ENCODE measurements at regions not wholly inside any gene's neighbourhood (a gene's known extent, or its start where the extent isn't known, plus 50 kb on each side); places are given as distances from the start of the nearest gene placed in this dataset.

- no peaks in the 10 kb centered on the region for H3K36me3 ChIP-seq (ENCODE audit: control insufficient read depth in 4 of 4, insufficient read depth in 4 of 4, low read length in 3 of 4)
- POLR2A ChIA-PET, result no interaction called here
- no CpG with 5 or more reads among the region's 1 CpG for WGBS (ENCODE audit: insufficient coverage)
- H3K4me1 ChIP-seq (ENCODE audit: control extremely low read depth in 1 of 4, control insufficient read depth in 4 of 4, insufficient read depth in 4 of 4, low read length in 3 of 4), result peaks cover 0 to 3% (median 0%) of the 10 kb centered on the region in 4 experiments
- no peak for DNase-seq
- no peak overlapping the region for H3K4me3 ChIP-seq (ENCODE audit: control insufficient read depth in 1 of 7, extremely low read depth in 1 of 7, insufficient read depth in 4 of 7, low read depth in 2 of 7, low read length in 6 of 7)
- CTCF ChIA-PET, result no interaction called here
- H3K27ac ChIP-seq (ENCODE audit: insufficient read depth in 1 of 2, low read depth in 1 of 2, low read length in 2 of 2, poor library complexity in 1 of 2, severe bottlenecking in 2 of 2), result no peak overlapping the region
- peaks cover 0 to 3% (median 0%) of the 10 kb centered on the region in 5 experiments for H3K27me3 ChIP-seq (replicated peaks in 2 of 5; ENCODE audit: control insufficient read depth in 4 of 5, insufficient read depth in 5 of 5, low read length in 4 of 5)
- H3K9me3 ChIP-seq (ENCODE audit: control extremely low read depth in 1 of 5, control insufficient read depth in 4 of 5, insufficient read depth in 2 of 5, low read depth in 1 of 5, low read length in 4 of 5), result no peaks in the 10 kb centered on the region
These were observed 212.9 kb upstream of the FAR2 start for GRCh38 chr12:28936221-28936620.

GRCh38 chr12:28936711-28937110 lies 212.4 kb upstream of the FAR2 start:
- Histone ChIP-seq H3K4me3 (ENCODE audit: control insufficient read depth in 1 of 7, extremely low read depth in 1 of 7, insufficient read depth in 4 of 7, low read depth in 2 of 7, low read length in 6 of 7) (no peak overlapping the region), H3K27me3 (replicated peaks in 2 of 5; ENCODE audit: control insufficient read depth in 4 of 5, insufficient read depth in 5 of 5, low read length in 4 of 5) (peaks cover 0 to 3% (median 0%) of the 10 kb centered on the region in 5 experiments), H3K36me3 (ENCODE audit: control insufficient read depth in 4 of 4, insufficient read depth in 4 of 4, low read length in 3 of 4) (no peaks in the 10 kb centered on the region), H3K4me1 (ENCODE audit: control extremely low read depth in 1 of 4, control insufficient read depth in 4 of 4, insufficient read depth in 4 of 4, low read length in 3 of 4) (peaks cover 0 to 3% (median 0%) of the 10 kb centered on the region in 4 experiments), H3K9me3 (ENCODE audit: control extremely low read depth in 1 of 5, control insufficient read depth in 4 of 5, insufficient read depth in 2 of 5, low read depth in 1 of 5, low read length in 4 of 5) (no peaks in the 10 kb centered on the region), H3K27ac (ENCODE audit: insufficient read depth in 1 of 2, low read depth in 1 of 2, low read length in 2 of 2, poor library complexity in 1 of 2, severe bottlenecking in 2 of 2) (no peak overlapping the region)
- 75% methylated on average over 2 of the region's 3 CpGs for WGBS (ENCODE audit: insufficient coverage)
- ChIA-PET CTCF (no interaction called here), POLR2A (no interaction called here)
- DNase-seq, result no peak

GRCh38 chr12:28937196-28937595 lies 211.9 kb upstream of the FAR2 start:
- POLR2A ChIA-PET, result no interaction called here

GRCh38 chr12:28938056-28938455 lies 211.0 kb upstream of the FAR2 start:
- ChIA-PET CTCF (no interaction called here), POLR2A (no interaction called here)
- H3K4me3 ChIP-seq (ENCODE audit: control insufficient read depth in 1 of 7, extremely low read depth in 1 of 7, insufficient read depth in 4 of 7, low read depth in 2 of 7, low read length in 6 of 7), result no peak overlapping the region
- no peaks in the 10 kb centered on the region for H3K36me3 ChIP-seq (ENCODE audit: control insufficient read depth in 4 of 4, insufficient read depth in 4 of 4, low read length in 3 of 4)
- peaks cover 0 to 3% (median 0%) of the 10 kb centered on the region in 5 experiments for H3K27me3 ChIP-seq (replicated peaks in 2 of 5; ENCODE audit: control insufficient read depth in 4 of 5, insufficient read depth in 5 of 5, low read length in 4 of 5)
- no peaks in the 10 kb centered on the region for H3K9me3 ChIP-seq (ENCODE audit: control extremely low read depth in 1 of 5, control insufficient read depth in 4 of 5, insufficient read depth in 2 of 5, low read depth in 1 of 5, low read length in 4 of 5)
- peaks cover 0 to 3% (median 0%) of the 10 kb centered on the region in 4 experiments for H3K4me1 ChIP-seq (ENCODE audit: control extremely low read depth in 1 of 4, control insufficient read depth in 4 of 4, insufficient read depth in 4 of 4, low read length in 3 of 4)
- 100% methylated on average over 1 of the region's 5 CpGs for WGBS (ENCODE audit: insufficient coverage)
- no peak overlapping the region for H3K27ac ChIP-seq (ENCODE audit: insufficient read depth in 1 of 2, low read depth in 1 of 2, low read length in 2 of 2, poor library complexity in 1 of 2, severe bottlenecking in 2 of 2)
- no peak for DNase-seq

More at GRCh38 chr12:28937196-28937595, 211.9 kb upstream of the FAR2 start:
- no peaks in the 10 kb centered on the region for H3K36me3 ChIP-seq (ENCODE audit: control insufficient read depth in 4 of 4, insufficient read depth in 4 of 4, low read length in 3 of 4)
- no peak overlapping the region for H3K27ac ChIP-seq (ENCODE audit: insufficient read depth in 1 of 2, low read depth in 1 of 2, low read length in 2 of 2, poor library complexity in 1 of 2, severe bottlenecking in 2 of 2)
- CTCF ChIA-PET, result no interaction called here
- H3K4me1 ChIP-seq (ENCODE audit: control extremely low read depth in 1 of 4, control insufficient read depth in 4 of 4, insufficient read depth in 4 of 4, low read length in 3 of 4), result peaks cover 0 to 3% (median 0%) of the 10 kb centered on the region in 4 experiments
- 100% methylated on average over 3 of the region's 3 CpGs for WGBS (ENCODE audit: insufficient coverage)
- no peaks in the 10 kb centered on the region for H3K9me3 ChIP-seq (ENCODE audit: control extremely low read depth in 1 of 5, control insufficient read depth in 4 of 5, insufficient read depth in 2 of 5, low read depth in 1 of 5, low read length in 4 of 5)
- H3K4me3 ChIP-seq (ENCODE audit: control insufficient read depth in 1 of 7, extremely low read depth in 1 of 7, insufficient read depth in 4 of 7, low read depth in 2 of 7, low read length in 6 of 7), result no peak overlapping the region
- DNase-seq, result no peak
- H3K27me3 ChIP-seq (replicated peaks in 2 of 5; ENCODE audit: control insufficient read depth in 4 of 5, insufficient read depth in 5 of 5, low read length in 4 of 5), result peaks cover 0 to 3% (median 0%) of the 10 kb centered on the region in 5 experiments

- H3K27ac ChIP-seq (ENCODE audit: insufficient read depth in 1 of 2, low read depth in 1 of 2, low read length in 2 of 2, poor library complexity in 1 of 2, severe bottlenecking in 2 of 2), result no peak overlapping the region
- H3K9me3 ChIP-seq (ENCODE audit: control extremely low read depth in 1 of 5, control insufficient read depth in 4 of 5, insufficient read depth in 2 of 5, low read depth in 1 of 5, low read length in 4 of 5), result no peaks in the 10 kb centered on the region
- POLR2A ChIA-PET, result no interaction called here
- peaks cover 0 to 3% (median 0%) of the 10 kb centered on the region in 5 experiments for H3K27me3 ChIP-seq (replicated peaks in 2 of 5; ENCODE audit: control insufficient read depth in 4 of 5, insufficient read depth in 5 of 5, low read length in 4 of 5)
- DNase-seq, result no peak
- 98% methylated on average over 9 of the region's 11 CpGs for WGBS (ENCODE audit: insufficient coverage)
- CTCF ChIA-PET, result no interaction called here
- no peaks in the 10 kb centered on the region for H3K36me3 ChIP-seq (ENCODE audit: control insufficient read depth in 4 of 4, insufficient read depth in 4 of 4, low read length in 3 of 4)
- peaks cover 0 to 3% (median 0%) of the 10 kb centered on the region in 4 experiments for H3K4me1 ChIP-seq (ENCODE audit: control extremely low read depth in 1 of 4, control insufficient read depth in 4 of 4, insufficient read depth in 4 of 4, low read length in 3 of 4)
- no peak overlapping the region for H3K4me3 ChIP-seq (ENCODE audit: control insufficient read depth in 1 of 7, extremely low read depth in 1 of 7, insufficient read depth in 4 of 7, low read depth in 2 of 7, low read length in 6 of 7)
These were observed 210.4 kb upstream of the FAR2 start for GRCh38 chr12:28938581-28939235.

- DNase-seq, result no peak
- no peak overlapping the region for H3K4me3 ChIP-seq (ENCODE audit: control insufficient read depth in 1 of 7, extremely low read depth in 1 of 7, insufficient read depth in 4 of 7, low read depth in 2 of 7, low read length in 6 of 7)
- H3K9me3 ChIP-seq (ENCODE audit: control extremely low read depth in 1 of 5, control insufficient read depth in 4 of 5, insufficient read depth in 2 of 5, low read depth in 1 of 5, low read length in 4 of 5), result no peaks in the 10 kb centered on the region
- CTCF ChIA-PET, result no interaction called here
- H3K27ac ChIP-seq (ENCODE audit: insufficient read depth in 1 of 2, low read depth in 1 of 2, low read length in 2 of 2, poor library complexity in 1 of 2, severe bottlenecking in 2 of 2), result no peak overlapping the region
- no peaks in the 10 kb centered on the region for H3K36me3 ChIP-seq (ENCODE audit: control insufficient read depth in 4 of 4, insufficient read depth in 4 of 4, low read length in 3 of 4)
- WGBS (ENCODE audit: insufficient coverage), result 100% methylated on average over 1 of the region's 2 CpGs
- peaks cover 0 to 3% (median 0%) of the 10 kb centered on the region in 5 experiments for H3K27me3 ChIP-seq (replicated peaks in 2 of 5; ENCODE audit: control insufficient read depth in 4 of 5, insufficient read depth in 5 of 5, low read length in 4 of 5)
- H3K4me1 ChIP-seq (ENCODE audit: control extremely low read depth in 1 of 4, control insufficient read depth in 4 of 4, insufficient read depth in 4 of 4, low read length in 3 of 4), result peaks cover 0 to 3% (median 0%) of the 10 kb centered on the region in 4 experiments
- POLR2A ChIA-PET, result no interaction called here
These were observed 209.7 kb upstream of the FAR2 start for GRCh38 chr12:28939427-28939826.

- DNase-seq, result no peak
- Histone ChIP-seq H3K27me3 (replicated peaks in 2 of 5; ENCODE audit: control insufficient read depth in 4 of 5, insufficient read depth in 5 of 5, low read length in 4 of 5) (peaks cover 0 to 3% (median 0%) of the 10 kb centered on the region in 5 experiments), H3K9me3 (ENCODE audit: control extremely low read depth in 1 of 5, control insufficient read depth in 4 of 5, insufficient read depth in 2 of 5, low read depth in 1 of 5, low read length in 4 of 5) (no peaks in the 10 kb centered on the region), H3K4me3 (ENCODE audit: control insufficient read depth in 1 of 7, extremely low read depth in 1 of 7, insufficient read depth in 4 of 7, low read depth in 2 of 7, low read length in 6 of 7) (no peak overlapping the region), H3K36me3 (ENCODE audit: control insufficient read depth in 4 of 4, insufficient read depth in 4 of 4, low read length in 3 of 4) (no peaks in the 10 kb centered on the region), H3K4me1 (ENCODE audit: control extremely low read depth in 1 of 4, control insufficient read depth in 4 of 4, insufficient read depth in 4 of 4, low read length in 3 of 4) (no peaks in the 10 kb centered on the region), H3K27ac (ENCODE audit: insufficient read depth in 1 of 2, low read depth in 1 of 2, low read length in 2 of 2, poor library complexity in 1 of 2, severe bottlenecking in 2 of 2) (no peak overlapping the region)
- CTCF ChIA-PET, result no interaction called here
- POLR2A ChIA-PET, result no interaction called here
- WGBS (ENCODE audit: insufficient coverage), result 100% methylated on average over 1 of the region's 2 CpGs
These were observed 207.8 kb upstream of the FAR2 start for GRCh38 chr12:28941248-28941647.
